RCC 7860 (cell line): ENCODE measurements at regions not wholly inside any gene's neighbourhood (a gene's known extent, or its start where the extent isn't known, plus 50 kb on each side); places are given as distances from the start of the nearest gene placed in this dataset.
A peak's percentile ranks its signal among the peaks of the same experiment; 100 is the strongest.

Source experiments
- DNase-seq: peaks from one replicate; pipeline ENCODE4 v3.0.0-alpha.2; 2015; ENCODE audit warnings: low spot score
- FAIRE-seq: peaks from 2 replicates; lab custom pipeline; 2012; peaks lifted over from hg19 to GRCh38; lab: Jason Lieb, UNC

DNA sequence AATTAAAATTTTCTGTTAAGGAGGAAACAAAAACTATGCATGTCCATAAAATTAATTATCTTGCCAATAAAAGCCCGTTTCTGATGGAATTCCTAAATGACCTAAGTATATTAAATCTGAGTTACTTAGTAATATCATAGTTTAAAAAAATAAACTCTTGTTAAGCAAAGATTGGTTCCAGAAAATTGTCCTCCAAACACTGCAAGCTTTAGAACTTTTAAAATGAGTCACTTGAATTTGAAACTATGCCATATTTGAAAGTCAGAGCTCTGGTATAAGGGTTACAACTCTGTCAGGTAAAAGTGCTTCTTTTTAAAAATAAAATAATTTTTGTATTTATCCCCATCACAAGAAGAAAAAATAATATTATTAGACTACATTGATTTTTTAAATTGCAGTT, 409.5 kb downstream of the PLPP3 start:
- peak; percentile 79 for FAIRE-seq

DNA sequence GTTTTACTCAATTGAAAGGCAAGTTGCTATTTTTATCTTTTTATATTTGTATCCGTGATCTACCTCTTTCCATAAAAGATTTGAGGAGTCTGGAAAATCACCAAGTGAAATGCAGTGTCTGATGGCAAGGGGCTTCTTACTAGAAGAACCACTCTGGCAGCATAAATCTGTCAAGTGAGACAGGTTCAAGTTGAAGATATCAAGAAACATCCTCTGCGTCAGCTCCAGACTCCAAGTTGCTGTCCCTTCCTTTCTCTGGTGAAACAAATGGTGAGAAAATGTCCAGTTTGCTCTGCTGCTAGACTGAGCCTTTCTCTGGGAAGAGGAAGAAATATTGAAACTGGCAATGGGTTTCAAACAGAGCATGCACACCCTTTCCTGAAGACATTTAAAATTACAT, 411.2 kb downstream of the PLPP3 start:
- DNase-seq: no peak
- FAIRE-seq: no peak

More for the DNA sequence above, 409.5 kb downstream of the PLPP3 start:
- DNase-seq: no peak

DNA sequence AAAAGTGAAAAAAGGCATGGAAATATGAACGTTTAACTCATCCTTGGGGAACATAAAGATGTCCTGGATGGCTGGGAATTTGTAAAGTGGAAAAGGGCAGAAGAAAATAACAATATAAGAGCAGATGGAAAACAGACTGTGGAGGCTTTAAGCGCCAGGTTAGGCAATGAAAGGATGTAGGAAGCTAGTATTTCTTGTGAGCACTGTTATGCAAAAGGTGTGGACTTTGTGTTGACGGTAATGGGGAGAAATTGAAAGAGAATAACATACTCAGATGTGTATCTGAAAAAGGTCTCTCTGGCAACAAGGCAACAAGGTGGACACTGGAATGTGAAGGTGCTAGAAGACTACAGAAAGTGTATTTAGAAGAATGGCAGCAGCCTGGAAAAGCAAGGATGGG, 411.8 kb downstream of the PLPP3 start:
- DNase-seq: no peak
- FAIRE-seq: no peak

GRCh38 chr1:56160773-56161315, 418.5 kb downstream of the PLPP3 start:
- FAIRE-seq (no peak), DNase-seq (no peak)

GRCh38 chr1:56156971-56157876, 422.1 kb downstream of the PLPP3 start:
- no peak for DNase-seq
- FAIRE-seq: no peak

- FAIRE-seq: no peak
- DNase-seq: no peak
Measured at GRCh38 chr1:56153276-56153675, 426.1 kb downstream of the PLPP3 start.

DNA sequence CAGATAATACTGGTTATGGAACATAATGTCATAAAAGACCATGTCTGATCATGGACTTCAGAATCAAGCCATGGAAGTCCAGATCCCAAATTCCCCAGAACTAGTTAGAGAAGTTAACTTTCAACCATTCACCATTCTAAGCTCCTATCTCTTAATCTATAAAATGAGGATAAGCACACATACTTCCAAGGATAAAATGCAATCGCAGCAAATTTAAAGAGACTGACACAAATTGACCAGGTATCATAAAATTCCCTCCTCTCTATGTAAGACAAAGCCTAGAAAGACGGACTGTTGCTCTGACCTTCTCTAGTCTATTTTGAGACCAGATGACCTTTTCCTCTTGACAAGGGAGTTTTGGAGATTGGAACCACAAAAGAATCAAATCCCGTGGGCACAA, 426.7 kb downstream of the PLPP3 start:
- no peak for DNase-seq
- FAIRE-seq: no peak

GRCh38 chr1:56151402-56151801, 428.0 kb downstream of the PLPP3 start:
- DNase-seq (no peak), FAIRE-seq (no peak)

DNA sequence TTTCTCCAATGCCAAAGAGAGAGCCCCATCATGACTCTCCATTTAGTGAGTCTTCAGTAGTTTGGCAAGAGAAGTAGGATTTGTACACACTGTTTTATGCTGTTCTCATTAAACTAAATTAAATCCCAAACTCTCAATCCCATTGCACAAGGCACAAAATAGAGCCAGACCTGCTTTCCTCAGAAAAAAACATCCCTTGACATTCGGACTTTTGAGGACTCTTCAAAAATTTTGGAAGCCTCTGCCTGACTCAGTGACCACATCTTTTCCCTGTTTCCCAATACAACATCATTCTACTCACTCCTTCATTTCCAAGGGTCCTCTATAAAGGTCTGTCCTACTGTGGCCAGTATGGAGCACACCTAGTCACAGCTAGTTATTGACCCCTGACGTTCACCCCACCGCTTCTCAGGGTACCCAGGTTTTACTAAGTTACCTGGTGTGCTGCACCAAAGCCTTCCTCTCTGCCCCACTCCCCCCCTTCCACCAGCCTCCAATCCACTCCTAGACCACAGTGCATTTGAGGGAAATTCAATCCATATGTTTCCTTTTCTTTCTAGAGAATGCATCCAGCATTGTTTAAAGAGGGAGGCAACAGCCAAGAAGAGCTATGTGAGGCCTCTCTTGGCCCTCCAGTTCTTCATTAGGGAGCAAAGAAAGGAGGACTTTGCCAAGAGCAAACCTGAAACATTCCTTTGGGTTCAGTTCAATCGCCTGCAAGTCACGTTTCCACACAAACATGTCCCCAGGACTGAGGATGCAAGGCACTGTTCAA, 428.7 kb downstream of the PLPP3 start:
- DNase-seq: no peak

DNA sequence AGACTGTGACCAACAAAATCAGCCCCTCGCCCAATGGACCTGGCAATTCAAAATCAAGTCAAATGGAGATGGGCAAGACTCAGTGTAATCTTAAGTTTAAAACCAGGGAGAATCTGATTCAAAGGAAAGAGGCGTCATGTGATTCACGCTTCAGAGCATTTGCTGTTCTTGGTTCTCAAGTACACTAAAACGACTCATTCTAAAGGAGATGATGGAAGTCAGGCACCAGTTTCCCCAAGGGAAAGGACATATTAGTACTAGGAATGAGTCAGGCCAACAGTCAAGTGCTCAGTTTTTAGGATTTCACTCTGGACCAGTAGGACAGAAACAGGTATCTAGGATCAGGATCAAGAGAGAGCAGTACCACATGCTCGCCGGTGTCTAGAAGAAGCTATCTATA, 429.6 kb downstream of the PLPP3 start:
- FAIRE-seq (no peak), DNase-seq (no peak)

More for the DNA sequence above, 428.7 kb downstream of the PLPP3 start:
- FAIRE-seq: no peak

DNA sequence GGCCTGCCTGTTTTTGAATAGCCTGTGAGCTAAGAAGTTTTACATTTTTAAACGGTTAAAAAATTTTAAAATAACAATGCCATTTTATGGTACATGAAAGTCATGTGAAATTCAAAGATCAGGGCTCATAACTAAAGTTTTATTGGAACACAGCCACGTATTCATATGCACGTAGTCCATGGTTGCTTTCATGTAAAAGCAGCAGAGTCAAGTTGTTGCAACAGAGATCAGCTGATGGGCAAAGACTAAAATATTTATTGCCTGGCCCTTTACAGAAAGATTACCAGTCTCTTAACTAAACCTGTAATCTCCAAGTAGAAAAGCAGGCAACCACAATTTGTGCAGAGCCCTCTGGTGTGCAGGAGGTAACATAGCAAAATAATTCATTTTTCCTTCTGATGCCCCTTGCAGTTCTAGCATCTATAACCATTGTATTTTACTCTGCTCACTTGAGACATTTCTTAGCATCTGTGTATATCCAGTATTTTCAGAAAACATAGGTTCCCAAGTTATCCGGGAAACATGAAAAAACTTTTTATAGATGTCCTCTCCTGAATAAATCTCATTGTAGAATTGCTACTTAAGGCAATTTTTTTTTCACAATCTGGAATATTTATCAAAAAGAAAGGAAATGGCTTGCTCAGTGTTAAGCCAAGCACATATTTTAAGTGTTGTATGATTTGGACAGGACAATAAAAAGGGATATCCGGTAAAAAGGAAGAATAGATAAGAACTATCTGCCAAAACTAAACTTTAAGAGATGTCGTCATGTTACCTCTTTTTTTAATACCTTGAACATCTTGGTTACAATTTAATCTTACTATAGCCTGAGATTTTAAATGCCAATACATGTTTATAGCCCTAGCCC, 430.8 kb downstream of the PLPP3 start:
- FAIRE-seq: no peak
- DNase-seq: no peak

- FAIRE-seq: no peak
- no peak for DNase-seq
Measured at GRCh38 chr1:56147459-56147858, 431.9 kb downstream of the PLPP3 start.

GRCh38 chr1:56147034-56147433, 432.3 kb downstream of the PLPP3 start:
- FAIRE-seq (no peak), DNase-seq (no peak)

GRCh38 chr1:56146449-56146848, 432.9 kb downstream of the PLPP3 start:
- no peak for DNase-seq
- FAIRE-seq: no peak

DNA sequence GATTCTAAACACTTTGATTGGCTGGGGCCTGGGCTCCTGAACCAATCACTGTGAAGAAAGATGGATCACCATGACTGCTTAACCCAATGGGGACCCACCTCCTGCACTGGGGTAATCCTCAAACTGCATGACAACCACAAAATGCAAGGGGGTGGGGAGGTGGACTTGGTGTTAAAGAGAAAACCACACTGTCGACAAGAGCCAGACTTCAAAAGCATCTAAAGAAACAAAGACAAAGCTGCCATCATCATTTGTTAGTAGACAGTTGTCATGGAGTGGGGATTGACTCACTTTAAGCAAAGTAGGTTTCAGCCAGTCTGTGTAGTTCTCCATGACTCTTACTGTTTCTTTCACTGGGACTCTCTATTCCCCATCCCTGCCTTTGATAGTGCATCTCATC, 433.8 kb downstream of the PLPP3 start:
- no peak for DNase-seq
- FAIRE-seq: no peak

DNA sequence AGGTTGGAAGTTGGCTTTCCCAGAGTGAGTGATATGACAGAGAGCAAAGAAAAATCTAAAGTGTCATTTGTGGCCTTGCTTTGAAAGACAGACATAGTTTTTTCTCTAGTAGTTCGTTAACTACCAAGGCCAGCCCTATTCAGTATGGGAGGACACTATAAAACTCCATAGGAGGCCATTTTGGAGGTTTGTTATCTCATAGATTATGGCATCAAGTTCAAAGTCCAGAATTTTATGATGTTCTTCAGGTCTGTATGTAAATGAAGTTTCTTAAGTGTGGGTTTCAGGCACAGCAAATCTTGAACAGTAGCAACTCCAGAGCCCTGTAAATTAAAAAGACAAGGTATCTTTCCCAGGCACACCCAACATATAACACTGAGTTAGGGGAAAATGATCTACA, 437.1 kb downstream of the PLPP3 start:
- FAIRE-seq (no peak), DNase-seq (no peak)

DNA sequence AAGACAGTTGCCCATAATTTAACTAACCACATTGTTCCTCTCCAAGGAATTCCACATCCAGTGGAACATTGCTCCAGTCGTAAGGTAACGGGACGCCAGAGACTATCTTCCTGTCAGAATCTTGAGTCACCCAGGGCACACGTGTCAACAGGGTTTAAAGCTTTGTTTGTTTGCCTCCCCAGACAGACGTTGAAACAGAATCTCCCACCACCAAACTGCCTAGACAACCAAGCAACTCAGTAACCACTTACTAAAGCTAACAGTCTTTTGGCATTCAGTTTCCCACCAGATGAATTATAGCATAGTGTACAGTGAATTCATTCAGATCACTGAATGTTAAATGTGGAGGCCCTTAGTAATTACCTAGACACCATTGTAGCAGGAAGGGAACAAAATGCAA, 439.5 kb downstream of the PLPP3 start:
- no peak for DNase-seq

GRCh38 chr1:56137521-56138505, 441.6 kb downstream of the PLPP3 start:
- FAIRE-seq (no peak), DNase-seq (no peak)

More for the DNA sequence above, 439.5 kb downstream of the PLPP3 start:
- no peak for FAIRE-seq

DNA sequence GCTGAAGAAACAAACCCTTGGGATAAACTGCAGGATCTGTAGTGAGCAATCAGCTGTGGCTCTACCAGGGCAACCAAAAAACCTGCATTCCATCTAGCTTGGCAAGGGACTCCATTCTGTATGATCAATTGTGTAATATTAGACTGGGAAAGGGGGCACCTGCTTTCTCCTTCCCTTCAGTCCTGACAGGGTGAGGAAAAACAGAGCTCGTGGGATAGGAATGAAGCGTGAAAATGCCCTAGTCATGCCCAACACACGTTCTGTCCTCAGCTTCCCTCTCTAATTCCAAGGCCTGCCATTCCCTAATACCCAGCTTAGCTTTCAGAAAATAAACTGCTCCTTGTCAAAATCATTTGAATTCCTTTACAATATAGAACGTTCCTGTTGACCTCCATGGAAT, 442.3 kb downstream of the PLPP3 start:
- DNase-seq (no peak), FAIRE-seq (no peak)

DNA sequence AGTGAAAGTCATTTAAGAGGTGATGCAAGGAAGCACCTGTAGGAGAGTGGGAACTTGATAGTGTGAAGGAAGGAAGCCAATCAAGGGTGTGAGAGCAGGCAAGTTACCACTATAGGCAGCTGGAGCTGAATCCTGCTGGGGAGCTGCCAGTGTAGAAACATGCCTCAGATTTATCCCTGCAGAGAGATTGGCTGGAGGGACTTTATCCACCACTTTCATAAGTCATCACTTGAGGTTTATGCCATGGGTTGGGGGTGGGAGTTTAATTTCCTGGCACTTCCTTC, 443.6 kb downstream of the PLPP3 start:
- DNase-seq: no peak

More for the DNA sequence above, 443.6 kb downstream of the PLPP3 start:
- FAIRE-seq: no peak
